ENCODE measurements at regions not wholly inside any gene's neighbourhood (a gene's known extent, or its start where the extent isn't known, plus 50 kb on each side); places are given as distances from the start of the nearest gene placed in this dataset.

DNA sequence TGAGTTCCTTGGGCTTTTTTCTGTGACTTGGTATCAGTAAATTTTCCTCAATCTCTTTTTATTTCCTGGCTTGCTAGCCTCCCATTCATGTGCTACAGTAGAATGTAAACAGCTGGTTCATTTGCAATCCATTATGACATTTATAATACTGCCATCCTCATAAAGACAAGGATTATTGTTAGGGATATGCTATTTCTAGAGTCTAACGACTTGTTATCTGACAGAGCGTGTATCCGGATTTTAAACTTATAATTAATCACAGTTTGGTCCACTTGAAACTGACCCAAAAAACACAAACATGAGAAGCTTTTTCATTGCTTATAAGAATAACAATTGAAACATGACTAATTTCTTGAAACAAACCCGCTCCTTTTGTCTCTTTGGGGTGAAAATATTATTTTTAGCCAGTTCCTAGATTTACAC, 585.8 kb downstream of the TLE4 start:
- Histone ChIP-seq H3K9me3 (replicated peaks; ENCODE audit: insufficient read depth, low read length) (no peaks in the 10 kb centered on the region), H3F3A (ENCODE audit: insufficient read depth, low read length) (no peaks in the 10 kb centered on the region), H3K4me2 (ENCODE audit: low read depth, low read length) (no peak overlapping the region), H3K4me1 (ENCODE audit: low read length) (no peaks in the 10 kb centered on the region), H3K79me2 (ENCODE audit: low read length) (no peaks in the 10 kb centered on the region), H2AFZ (ENCODE audit: low read length) (no peak overlapping the region), H3K4me3 (ENCODE audit: low read length) (no peak overlapping the region), H3K27me3 (replicated peaks; ENCODE audit: insufficient read depth, low read length) (no peaks in the 10 kb centered on the region), H3K9ac (ENCODE audit: low read length) (no peak overlapping the region), H3K9me2 (replicated peaks; ENCODE audit: insufficient read depth, low read length) (no peaks in the 10 kb centered on the region), H3K36me3 (replicated peaks; ENCODE audit: insufficient read depth, low read length) (no peaks in the 10 kb centered on the region), H4K20me1 (ENCODE audit: insufficient read depth, low read length) (no peaks in the 10 kb centered on the region), H3K27ac (ENCODE audit: low read length) (no peak overlapping the region)
- TF ChIP-seq EZH2phosphoT487 (IDR thresholded peaks at IDR 0.05; ENCODE audit: low read length) (no peak), EZH2 (optimal IDR thresholded peaks at IDR 0.05; ENCODE audit: low read depth, low read length) (no peak)
- TF ChIP-seq, protein P1, sequence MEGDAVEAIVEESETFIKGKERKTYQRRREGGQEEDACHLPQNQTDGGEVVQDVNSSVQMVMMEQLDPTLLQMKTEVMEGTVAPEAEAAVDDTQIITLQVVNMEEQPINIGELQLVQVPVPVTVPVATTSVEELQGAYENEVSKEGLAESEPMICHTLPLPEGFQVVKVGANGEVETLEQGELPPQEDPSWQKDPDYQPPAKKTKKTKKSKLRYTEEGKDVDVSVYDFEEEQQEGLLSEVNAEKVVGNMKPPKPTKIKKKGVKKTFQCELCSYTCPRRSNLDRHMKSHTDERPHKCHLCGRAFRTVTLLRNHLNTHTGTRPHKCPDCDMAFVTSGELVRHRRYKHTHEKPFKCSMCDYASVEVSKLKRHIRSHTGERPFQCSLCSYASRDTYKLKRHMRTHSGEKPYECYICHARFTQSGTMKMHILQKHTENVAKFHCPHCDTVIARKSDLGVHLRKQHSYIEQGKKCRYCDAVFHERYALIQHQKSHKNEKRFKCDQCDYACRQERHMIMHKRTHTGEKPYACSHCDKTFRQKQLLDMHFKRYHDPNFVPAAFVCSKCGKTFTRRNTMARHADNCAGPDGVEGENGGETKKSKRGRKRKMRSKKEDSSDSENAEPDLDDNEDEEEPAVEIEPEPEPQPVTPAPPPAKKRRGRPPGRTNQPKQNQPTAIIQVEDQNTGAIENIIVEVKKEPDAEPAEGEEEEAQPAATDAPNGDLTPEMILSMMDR (IDR thresholded peaks at IDR 0.05; ENCODE audit: low read length): no peak
- no peak for DNase-seq

DNA sequence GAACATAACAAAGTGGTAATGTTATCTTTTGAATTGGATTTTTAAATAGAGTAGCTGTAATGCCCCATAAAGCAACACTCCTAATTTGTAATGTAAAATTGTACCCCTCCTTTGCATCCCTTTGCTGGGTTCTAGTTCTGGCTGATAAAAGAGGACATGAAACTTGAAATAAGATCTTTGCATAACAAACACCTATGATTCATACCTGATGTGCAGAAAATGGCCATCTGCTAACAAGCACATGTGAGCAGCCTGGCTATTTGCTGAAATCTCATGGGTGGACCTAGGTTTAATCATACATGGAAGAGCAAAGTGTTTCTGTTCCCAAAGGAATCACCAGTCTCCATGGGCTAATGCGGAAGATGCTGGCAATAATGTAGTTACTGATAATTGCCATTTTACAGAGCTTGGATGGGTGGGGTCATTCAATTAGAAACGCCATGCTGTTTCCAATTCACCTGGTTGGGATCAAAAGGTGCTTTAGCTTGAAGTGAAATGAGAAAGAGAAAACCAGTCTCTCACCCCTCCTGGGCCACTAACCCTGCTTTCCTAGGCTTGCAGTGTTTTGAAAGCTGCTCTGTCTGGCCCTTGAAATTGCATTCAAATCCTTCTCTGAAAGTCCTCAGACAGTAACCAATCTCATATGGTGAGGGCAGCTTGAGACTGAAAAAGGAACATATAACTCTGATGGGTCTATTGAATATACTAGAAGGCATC, 585.1 kb downstream of the TLE4 start:
- Histone ChIP-seq H3K9ac (ENCODE audit: low read length) (no peak overlapping the region), H3F3A (ENCODE audit: insufficient read depth, low read length) (no peaks in the 10 kb centered on the region), H3K9me2 (replicated peaks; ENCODE audit: insufficient read depth, low read length) (no peaks in the 10 kb centered on the region), H3K79me2 (ENCODE audit: low read length) (no peaks in the 10 kb centered on the region), H3K4me3 (ENCODE audit: low read length) (no peak overlapping the region), H3K36me3 (replicated peaks; ENCODE audit: insufficient read depth, low read length) (no peaks in the 10 kb centered on the region), H4K20me1 (ENCODE audit: insufficient read depth, low read length) (no peaks in the 10 kb centered on the region), H3K4me2 (ENCODE audit: low read depth, low read length) (no peak overlapping the region), H3K27ac (ENCODE audit: low read length) (no peak overlapping the region), H3K4me1 (ENCODE audit: low read length) (no peaks in the 10 kb centered on the region), H3K27me3 (replicated peaks; ENCODE audit: insufficient read depth, low read length) (no peaks in the 10 kb centered on the region), H2AFZ (ENCODE audit: low read length) (no peak overlapping the region), H3K9me3 (replicated peaks; ENCODE audit: insufficient read depth, low read length) (no peaks in the 10 kb centered on the region)
- TF ChIP-seq EZH2phosphoT487 (IDR thresholded peaks at IDR 0.05; ENCODE audit: low read length) (no peak), EZH2 (optimal IDR thresholded peaks at IDR 0.05; ENCODE audit: low read depth, low read length) (no peak)
- TF ChIP-seq, protein P1 (IDR thresholded peaks at IDR 0.05; ENCODE audit: low read length): no peak
- no peak for DNase-seq

DNA sequence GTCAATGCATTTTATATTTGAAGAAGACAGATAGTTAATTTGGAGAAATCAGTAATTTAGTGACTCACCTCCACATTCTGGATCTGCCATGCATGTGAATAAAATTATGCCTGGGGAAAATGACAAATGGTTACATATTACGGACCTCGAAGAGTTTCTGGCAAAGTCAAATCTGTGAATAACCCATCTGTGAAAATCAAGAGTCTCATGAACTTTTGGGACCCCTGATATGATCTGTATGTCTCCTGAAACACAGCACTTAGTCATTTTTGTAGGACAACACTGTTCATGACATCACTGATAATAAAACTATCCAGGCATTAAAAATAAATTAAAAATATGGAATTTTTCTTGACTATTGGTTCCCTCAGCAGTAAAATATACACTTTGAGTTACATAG, 584.5 kb downstream of the TLE4 start:
- Histone ChIP-seq H3K27me3 (replicated peaks; ENCODE audit: insufficient read depth, low read length) (no peaks in the 10 kb centered on the region), H3K4me1 (ENCODE audit: low read length) (no peaks in the 10 kb centered on the region), H3K79me2 (ENCODE audit: low read length) (no peaks in the 10 kb centered on the region), H3K9me2 (replicated peaks; ENCODE audit: insufficient read depth, low read length) (no peaks in the 10 kb centered on the region), H3K9ac (ENCODE audit: low read length) (no peak overlapping the region), H2AFZ (ENCODE audit: low read length) (no peak overlapping the region), H3K36me3 (replicated peaks; ENCODE audit: insufficient read depth, low read length) (no peaks in the 10 kb centered on the region), H3F3A (ENCODE audit: insufficient read depth, low read length) (no peaks in the 10 kb centered on the region), H3K9me3 (replicated peaks; ENCODE audit: insufficient read depth, low read length) (no peaks in the 10 kb centered on the region), H3K4me2 (ENCODE audit: low read depth, low read length) (no peak overlapping the region), H4K20me1 (ENCODE audit: insufficient read depth, low read length) (no peaks in the 10 kb centered on the region), H3K27ac (ENCODE audit: low read length) (no peak overlapping the region), H3K4me3 (ENCODE audit: low read length) (no peak overlapping the region)
- DNase-seq: no peak
- TF ChIP-seq EZH2phosphoT487 (IDR thresholded peaks at IDR 0.05; ENCODE audit: low read length): no peak
- TF ChIP-seq, protein P1 (IDR thresholded peaks at IDR 0.05; ENCODE audit: low read length): no peak
- no peak for TF ChIP-seq EZH2 (optimal IDR thresholded peaks at IDR 0.05; ENCODE audit: low read depth, low read length)
